WTC11 (cell line): ENCODE measurements at regions not wholly inside any gene's neighbourhood (a gene's known extent, or its start where the extent isn't known, plus 50 kb on each side); places are given as distances from the start of the nearest gene placed in this dataset.

Source experiments
- ATAC-seq: fragments of 200-7000 bp; cut with Tn5 transposase; 2 replicates; pipeline ENCODE4 v1.10.0; 2021; ENCODE audit warnings: mild to moderate bottlenecking, moderate library complexity
- CTCF ChIA-PET: fragments of 300-600 bp; sonication (Branson Sonifier 250); formaldehyde crosslinking; loops from one replicate; lab custom pipeline; 2021; ENCODE audit warnings: antibody characterized with exemption; lab: Charles Lee
- POLR2A ChIA-PET: fragments of 350-600 bp; sonication (Branson Sonifier 250); formaldehyde crosslinking; loops from one replicate; lab custom pipeline; 2021; ENCODE audit warnings: antibody characterized with exemption; lab: Charles Lee
- DNase-seq: peaks from one replicate; pipeline ENCODE4 v3.0.0; 2021; ENCODE audit warnings: low spot score
- H3K27ac Mint-ChIP-seq: 2 replicates; pipeline ENCODE4 v1.8.0; 2021; ENCODE audit warnings: mixed read lengths
- H3K27me3 Mint-ChIP-seq: 2 replicates; pipeline ENCODE4 v1.8.0; 2021; ENCODE audit warnings: low read depth, mild to moderate bottlenecking, moderate library complexity, mixed read lengths
- H3K36me3 Mint-ChIP-seq: 2 replicates; pipeline ENCODE4 v1.8.0; 2021; ENCODE audit warnings: mixed read lengths
- H3K4me1 Mint-ChIP-seq: 2 replicates; pipeline ENCODE4 v1.8.0; 2022; ENCODE audit warnings: mixed read lengths
- H3K4me3 Mint-ChIP-seq: 2 replicates; pipeline ENCODE4 v1.8.0; 2021; ENCODE audit warnings: mild to moderate bottlenecking, moderate library complexity, mixed read lengths
- H3K9me3 Mint-ChIP-seq: 2 replicates; pipeline ENCODE4 v1.8.0; 2021; ENCODE audit warnings: mixed read lengths
- JUN ChIP-seq: sonication (generic); formaldehyde crosslinking; IDR thresholded peaks from 2 replicates; pipeline ENCODE4 v1.8.0; 2023; ENCODE audit warnings: mild to moderate bottlenecking, missing genetic modification reagents
- MYBL2 ChIP-seq: sonication (generic); formaldehyde crosslinking; IDR thresholded peaks from 2 replicates; pipeline ENCODE4 v1.8.1; 2023; ENCODE audit warnings: mild to moderate bottlenecking, moderate library complexity, missing genetic modification reagents
- NR1H2 ChIP-seq: sonication (generic); formaldehyde crosslinking; IDR thresholded peaks from 2 replicates; pipeline ENCODE4 v1.9.0; 2021; ENCODE audit warnings: mild to moderate bottlenecking, moderate library complexity, missing genetic modification reagents
- TF ChIP-seq, protein P1 (sequence below): sonication (generic); formaldehyde crosslinking; IDR thresholded peaks from 2 replicates; pipeline ENCODE4 v1.8.0; 2023; ENCODE audit warnings: missing genetic modification reagents, mild to moderate bottlenecking, borderline replicate concordance
- TF ChIP-seq, protein P2 (sequence below): sonication (generic); formaldehyde crosslinking; IDR thresholded peaks from 2 replicates; pipeline ENCODE4 v1.8.1; 2022; ENCODE audit warnings: missing genetic modification reagents, borderline replicate concordance
- TF ChIP-seq, protein P3 (sequence below): sonication (generic); formaldehyde crosslinking; IDR thresholded peaks from 2 replicates; pipeline ENCODE4 v1.8.0; 2022; ENCODE audit warnings: missing genetic modification reagents
- TF ChIP-seq, protein P4 (sequence below): sonication (generic); formaldehyde crosslinking; IDR thresholded peaks from 2 replicates; pipeline ENCODE4 v1.8.1; 2023; ENCODE audit warnings: mild to moderate bottlenecking, missing genetic modification reagents, borderline replicate concordance
- TF ChIP-seq, protein P5 (sequence below): sonication (generic); formaldehyde crosslinking; IDR thresholded peaks from 2 replicates; pipeline ENCODE4 v1.8.1; 2023; ENCODE audit warnings: mild to moderate bottlenecking, missing genetic modification reagents
- TF ChIP-seq, protein P6 (sequence below): fragments of 200-600 bp; IDR thresholded peaks from 2 replicates; pipeline ENCODE4 v1.8.0; 2022; ENCODE audit warnings: antibody characterized with exemption

DNA sequence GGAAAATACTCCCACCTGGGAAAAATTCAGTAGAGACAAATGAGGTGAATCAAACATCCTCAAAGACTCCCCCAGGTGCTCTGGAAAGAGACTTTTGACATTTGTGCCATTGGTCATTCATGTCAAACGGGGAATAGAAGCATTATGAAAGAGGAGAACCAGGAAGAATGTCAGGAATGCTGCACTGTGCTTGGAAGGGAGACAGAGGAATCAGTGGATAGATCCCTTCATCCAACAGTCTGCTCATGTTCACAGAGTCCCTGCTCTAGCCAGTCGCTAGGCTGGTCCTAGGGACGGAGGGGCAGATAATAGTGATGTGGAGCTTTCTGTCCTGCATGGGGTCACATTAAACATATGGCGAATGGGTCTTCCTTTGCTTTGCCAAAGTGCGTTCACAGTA is 384.4 kb downstream of the FGF9 start:
- H3K27ac Mint-ChIP-seq: no peak overlapping the region
- peaks cover 14% of the 10 kb centered on the region for H3K4me1 Mint-ChIP-seq
- no peak overlapping the region for H3K4me3 Mint-ChIP-seq
- peaks cover 7% of the 10 kb centered on the region for H3K9me3 Mint-ChIP-seq
- POLR2A ChIA-PET: no interaction called here
- TF ChIP-seq, protein P1, sequence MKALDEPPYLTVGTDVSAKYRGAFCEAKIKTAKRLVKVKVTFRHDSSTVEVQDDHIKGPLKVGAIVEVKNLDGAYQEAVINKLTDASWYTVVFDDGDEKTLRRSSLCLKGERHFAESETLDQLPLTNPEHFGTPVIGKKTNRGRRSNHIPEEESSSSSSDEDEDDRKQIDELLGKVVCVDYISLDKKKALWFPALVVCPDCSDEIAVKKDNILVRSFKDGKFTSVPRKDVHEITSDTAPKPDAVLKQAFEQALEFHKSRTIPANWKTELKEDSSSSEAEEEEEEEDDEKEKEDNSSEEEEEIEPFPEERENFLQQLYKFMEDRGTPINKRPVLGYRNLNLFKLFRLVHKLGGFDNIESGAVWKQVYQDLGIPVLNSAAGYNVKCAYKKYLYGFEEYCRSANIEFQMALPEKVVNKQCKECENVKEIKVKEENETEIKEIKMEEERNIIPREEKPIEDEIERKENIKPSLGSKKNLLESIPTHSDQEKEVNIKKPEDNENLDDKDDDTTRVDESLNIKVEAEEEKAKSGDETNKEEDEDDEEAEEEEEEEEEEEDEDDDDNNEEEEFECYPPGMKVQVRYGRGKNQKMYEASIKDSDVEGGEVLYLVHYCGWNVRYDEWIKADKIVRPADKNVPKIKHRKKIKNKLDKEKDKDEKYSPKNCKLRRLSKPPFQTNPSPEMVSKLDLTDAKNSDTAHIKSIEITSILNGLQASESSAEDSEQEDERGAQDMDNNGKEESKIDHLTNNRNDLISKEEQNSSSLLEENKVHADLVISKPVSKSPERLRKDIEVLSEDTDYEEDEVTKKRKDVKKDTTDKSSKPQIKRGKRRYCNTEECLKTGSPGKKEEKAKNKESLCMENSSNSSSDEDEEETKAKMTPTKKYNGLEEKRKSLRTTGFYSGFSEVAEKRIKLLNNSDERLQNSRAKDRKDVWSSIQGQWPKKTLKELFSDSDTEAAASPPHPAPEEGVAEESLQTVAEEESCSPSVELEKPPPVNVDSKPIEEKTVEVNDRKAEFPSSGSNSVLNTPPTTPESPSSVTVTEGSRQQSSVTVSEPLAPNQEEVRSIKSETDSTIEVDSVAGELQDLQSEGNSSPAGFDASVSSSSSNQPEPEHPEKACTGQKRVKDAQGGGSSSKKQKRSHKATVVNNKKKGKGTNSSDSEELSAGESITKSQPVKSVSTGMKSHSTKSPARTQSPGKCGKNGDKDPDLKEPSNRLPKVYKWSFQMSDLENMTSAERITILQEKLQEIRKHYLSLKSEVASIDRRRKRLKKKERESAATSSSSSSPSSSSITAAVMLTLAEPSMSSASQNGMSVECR (CRISPR knock-in tag): no peak
- TF ChIP-seq, protein P2, sequence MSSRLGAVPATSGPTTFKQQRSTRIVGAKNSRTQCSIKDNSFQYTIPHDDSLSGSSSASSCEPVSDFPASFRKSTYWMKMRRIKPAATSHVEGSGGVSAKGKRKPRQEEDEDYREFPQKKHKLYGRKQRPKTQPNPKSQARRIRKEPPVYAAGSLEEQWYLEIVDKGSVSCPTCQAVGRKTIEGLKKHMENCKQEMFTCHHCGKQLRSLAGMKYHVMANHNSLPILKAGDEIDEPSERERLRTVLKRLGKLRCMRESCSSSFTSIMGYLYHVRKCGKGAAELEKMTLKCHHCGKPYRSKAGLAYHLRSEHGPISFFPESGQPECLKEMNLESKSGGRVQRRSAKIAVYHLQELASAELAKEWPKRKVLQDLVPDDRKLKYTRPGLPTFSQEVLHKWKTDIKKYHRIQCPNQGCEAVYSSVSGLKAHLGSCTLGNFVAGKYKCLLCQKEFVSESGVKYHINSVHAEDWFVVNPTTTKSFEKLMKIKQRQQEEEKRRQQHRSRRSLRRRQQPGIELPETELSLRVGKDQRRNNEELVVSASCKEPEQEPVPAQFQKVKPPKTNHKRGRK (CRISPR knock-in tag): no peak
- TF ChIP-seq JUN: no peak
- TF ChIP-seq, protein P3, sequence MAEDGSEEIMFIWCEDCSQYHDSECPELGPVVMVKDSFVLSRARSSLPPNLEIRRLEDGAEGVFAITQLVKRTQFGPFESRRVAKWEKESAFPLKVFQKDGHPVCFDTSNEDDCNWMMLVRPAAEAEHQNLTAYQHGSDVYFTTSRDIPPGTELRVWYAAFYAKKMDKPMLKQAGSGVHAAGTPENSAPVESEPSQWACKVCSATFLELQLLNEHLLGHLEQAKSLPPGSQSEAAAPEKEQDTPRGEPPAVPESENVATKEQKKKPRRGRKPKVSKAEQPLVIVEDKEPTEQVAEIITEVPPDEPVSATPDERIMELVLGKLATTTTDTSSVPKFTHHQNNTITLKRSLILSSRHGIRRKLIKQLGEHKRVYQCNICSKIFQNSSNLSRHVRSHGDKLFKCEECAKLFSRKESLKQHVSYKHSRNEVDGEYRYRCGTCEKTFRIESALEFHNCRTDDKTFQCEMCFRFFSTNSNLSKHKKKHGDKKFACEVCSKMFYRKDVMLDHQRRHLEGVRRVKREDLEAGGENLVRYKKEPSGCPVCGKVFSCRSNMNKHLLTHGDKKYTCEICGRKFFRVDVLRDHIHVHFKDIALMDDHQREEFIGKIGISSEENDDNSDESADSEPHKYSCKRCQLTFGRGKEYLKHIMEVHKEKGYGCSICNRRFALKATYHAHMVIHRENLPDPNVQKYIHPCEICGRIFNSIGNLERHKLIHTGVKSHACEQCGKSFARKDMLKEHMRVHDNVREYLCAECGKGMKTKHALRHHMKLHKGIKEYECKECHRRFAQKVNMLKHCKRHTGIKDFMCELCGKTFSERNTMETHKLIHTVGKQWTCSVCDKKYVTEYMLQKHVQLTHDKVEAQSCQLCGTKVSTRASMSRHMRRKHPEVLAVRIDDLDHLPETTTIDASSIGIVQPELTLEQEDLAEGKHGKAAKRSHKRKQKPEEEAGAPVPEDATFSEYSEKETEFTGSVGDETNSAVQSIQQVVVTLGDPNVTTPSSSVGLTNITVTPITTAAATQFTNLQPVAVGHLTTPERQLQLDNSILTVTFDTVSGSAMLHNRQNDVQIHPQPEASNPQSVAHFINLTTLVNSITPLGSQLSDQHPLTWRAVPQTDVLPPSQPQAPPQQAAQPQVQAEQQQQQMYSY (CRISPR knock-in tag): no peak
- TF ChIP-seq, all 79 proteins: peak for 0
- H3K36me3 Mint-ChIP-seq: no peaks in the 10 kb centered on the region
- ATAC-seq: no peak
- CTCF ChIA-PET: interaction anchor here (0.9 to 1.2 kb wide), 2 partner anchors 19 to 142 kb away, joined by 3 read pairs; no protein-coding TSS in a partner anchor
- peaks cover 5% of the 10 kb centered on the region; the same call in 1 of the 2 replicates for H3K27me3 Mint-ChIP-seq
- DNase-seq: no peak

DNA sequence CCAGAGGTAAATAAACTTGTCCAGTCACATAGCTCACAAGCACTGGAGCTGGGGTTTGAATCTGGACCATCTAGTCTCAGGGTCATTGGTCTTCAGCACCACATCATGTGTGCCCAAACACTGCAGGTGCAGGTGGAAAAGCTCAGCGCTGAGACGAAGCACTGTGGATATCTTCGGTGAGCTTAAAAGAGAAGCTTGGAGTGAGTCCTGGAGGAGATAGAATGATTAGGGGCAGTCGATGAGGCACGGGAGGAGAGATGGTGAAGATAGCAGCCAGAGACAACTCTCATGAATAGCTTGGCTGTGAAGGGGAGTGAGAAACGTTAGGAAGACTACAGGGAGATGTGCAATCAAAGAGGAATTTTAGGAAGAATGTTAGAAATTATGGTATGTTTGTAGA is 389.3 kb downstream of the FGF9 start:
- POLR2A ChIA-PET: no interaction called here
- Mint-ChIP-seq H3K4me1 (peaks cover 30% of the 10 kb centered on the region), H3K36me3 (no peaks in the 10 kb centered on the region), H3K27me3 (no peaks in the 10 kb centered on the region), H3K27ac (no peak overlapping the region), H3K4me3 (no peak overlapping the region), H3K9me3 (peaks cover 4% of the 10 kb centered on the region; the same call in 1 of the 2 replicates)
- ATAC-seq (no peak), DNase-seq (no peak)
- CTCF ChIA-PET: interaction anchor here (1.2 kb wide), 1 partner anchor 147 kb away, joined by 5 read pairs; no protein-coding TSS in a partner anchor
- TF ChIP-seq NR1H2 (CRISPR knock-in tag): no peak
- TF ChIP-seq MYBL2 (CRISPR knock-in tag): no peak

DNA sequence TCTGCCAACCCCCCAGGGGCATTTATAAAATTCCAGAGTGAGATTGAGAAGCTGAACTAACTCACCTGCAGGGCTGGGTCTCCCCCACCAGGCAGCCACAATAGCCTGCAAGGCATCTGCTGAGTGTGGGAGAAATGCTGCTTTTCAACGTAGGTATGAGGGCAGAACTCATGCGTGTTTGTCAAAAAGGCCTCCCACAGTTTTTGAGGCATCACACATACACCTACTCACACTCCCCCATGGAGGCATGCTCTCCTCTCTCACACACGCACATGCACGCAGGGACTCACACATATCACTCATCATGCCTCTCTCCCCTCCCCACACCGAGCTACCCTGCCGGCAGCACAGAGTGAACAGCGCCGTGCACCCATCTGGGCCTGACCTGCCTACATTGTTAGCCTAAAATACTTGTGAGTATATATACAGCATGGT is 390.5 kb downstream of the FGF9 start:
- H3K27ac Mint-ChIP-seq: peak overlapping the region; percentile 54; the same call in 1 of the 2 replicates
- no peaks in the 10 kb centered on the region for H3K36me3 Mint-ChIP-seq
- CTCF ChIA-PET: no interaction called here
- peaks cover 33% of the 10 kb centered on the region for H3K4me1 Mint-ChIP-seq
- H3K9me3 Mint-ChIP-seq: peaks cover 3% of the 10 kb centered on the region; the same call in 1 of the 2 replicates
- DNase-seq (no peak), ATAC-seq (peak; percentile 53)
- H3K4me3 Mint-ChIP-seq: no peak overlapping the region
- H3K27me3 Mint-ChIP-seq: no peaks in the 10 kb centered on the region
- POLR2A ChIA-PET: no interaction called here
- TF ChIP-seq, protein P4, sequence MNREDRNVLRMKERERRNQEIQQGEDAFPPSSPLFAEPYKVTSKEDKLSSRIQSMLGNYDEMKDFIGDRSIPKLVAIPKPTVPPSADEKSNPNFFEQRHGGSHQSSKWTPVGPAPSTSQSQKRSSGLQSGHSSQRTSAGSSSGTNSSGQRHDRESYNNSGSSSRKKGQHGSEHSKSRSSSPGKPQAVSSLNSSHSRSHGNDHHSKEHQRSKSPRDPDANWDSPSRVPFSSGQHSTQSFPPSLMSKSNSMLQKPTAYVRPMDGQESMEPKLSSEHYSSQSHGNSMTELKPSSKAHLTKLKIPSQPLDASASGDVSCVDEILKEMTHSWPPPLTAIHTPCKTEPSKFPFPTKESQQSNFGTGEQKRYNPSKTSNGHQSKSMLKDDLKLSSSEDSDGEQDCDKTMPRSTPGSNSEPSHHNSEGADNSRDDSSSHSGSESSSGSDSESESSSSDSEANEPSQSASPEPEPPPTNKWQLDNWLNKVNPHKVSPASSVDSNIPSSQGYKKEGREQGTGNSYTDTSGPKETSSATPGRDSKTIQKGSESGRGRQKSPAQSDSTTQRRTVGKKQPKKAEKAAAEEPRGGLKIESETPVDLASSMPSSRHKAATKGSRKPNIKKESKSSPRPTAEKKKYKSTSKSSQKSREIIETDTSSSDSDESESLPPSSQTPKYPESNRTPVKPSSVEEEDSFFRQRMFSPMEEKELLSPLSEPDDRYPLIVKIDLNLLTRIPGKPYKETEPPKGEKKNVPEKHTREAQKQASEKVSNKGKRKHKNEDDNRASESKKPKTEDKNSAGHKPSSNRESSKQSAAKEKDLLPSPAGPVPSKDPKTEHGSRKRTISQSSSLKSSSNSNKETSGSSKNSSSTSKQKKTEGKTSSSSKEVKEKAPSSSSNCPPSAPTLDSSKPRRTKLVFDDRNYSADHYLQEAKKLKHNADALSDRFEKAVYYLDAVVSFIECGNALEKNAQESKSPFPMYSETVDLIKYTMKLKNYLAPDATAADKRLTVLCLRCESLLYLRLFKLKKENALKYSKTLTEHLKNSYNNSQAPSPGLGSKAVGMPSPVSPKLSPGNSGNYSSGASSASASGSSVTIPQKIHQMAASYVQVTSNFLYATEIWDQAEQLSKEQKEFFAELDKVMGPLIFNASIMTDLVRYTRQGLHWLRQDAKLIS (CRISPR knock-in tag): no peak
- TF ChIP-seq, protein P5, sequence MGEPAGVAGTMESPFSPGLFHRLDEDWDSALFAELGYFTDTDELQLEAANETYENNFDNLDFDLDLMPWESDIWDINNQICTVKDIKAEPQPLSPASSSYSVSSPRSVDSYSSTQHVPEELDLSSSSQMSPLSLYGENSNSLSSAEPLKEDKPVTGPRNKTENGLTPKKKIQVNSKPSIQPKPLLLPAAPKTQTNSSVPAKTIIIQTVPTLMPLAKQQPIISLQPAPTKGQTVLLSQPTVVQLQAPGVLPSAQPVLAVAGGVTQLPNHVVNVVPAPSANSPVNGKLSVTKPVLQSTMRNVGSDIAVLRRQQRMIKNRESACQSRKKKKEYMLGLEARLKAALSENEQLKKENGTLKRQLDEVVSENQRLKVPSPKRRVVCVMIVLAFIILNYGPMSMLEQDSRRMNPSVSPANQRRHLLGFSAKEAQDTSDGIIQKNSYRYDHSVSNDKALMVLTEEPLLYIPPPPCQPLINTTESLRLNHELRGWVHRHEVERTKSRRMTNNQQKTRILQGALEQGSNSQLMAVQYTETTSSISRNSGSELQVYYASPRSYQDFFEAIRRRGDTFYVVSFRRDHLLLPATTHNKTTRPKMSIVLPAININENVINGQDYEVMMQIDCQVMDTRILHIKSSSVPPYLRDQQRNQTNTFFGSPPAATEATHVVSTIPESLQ (CRISPR knock-in tag): no peak
- TF ChIP-seq, protein P6, sequence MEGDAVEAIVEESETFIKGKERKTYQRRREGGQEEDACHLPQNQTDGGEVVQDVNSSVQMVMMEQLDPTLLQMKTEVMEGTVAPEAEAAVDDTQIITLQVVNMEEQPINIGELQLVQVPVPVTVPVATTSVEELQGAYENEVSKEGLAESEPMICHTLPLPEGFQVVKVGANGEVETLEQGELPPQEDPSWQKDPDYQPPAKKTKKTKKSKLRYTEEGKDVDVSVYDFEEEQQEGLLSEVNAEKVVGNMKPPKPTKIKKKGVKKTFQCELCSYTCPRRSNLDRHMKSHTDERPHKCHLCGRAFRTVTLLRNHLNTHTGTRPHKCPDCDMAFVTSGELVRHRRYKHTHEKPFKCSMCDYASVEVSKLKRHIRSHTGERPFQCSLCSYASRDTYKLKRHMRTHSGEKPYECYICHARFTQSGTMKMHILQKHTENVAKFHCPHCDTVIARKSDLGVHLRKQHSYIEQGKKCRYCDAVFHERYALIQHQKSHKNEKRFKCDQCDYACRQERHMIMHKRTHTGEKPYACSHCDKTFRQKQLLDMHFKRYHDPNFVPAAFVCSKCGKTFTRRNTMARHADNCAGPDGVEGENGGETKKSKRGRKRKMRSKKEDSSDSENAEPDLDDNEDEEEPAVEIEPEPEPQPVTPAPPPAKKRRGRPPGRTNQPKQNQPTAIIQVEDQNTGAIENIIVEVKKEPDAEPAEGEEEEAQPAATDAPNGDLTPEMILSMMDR: no peak
